GM19438 (cell line): ENCODE measurements at regions not wholly inside any gene's neighbourhood (a gene's known extent, or its start where the extent isn't known, plus 50 kb on each side); places are given as distances from the start of the nearest gene placed in this dataset.
"Not testable (repeated sequence)": the region's sequence is repeated elsewhere in the genome, so short reads cannot be mapped to it uniquely, and the experiment has no call there.

ENCODE experiments used
- ATAC-seq: cut with Tn5 transposase; IDR thresholded peaks from one replicate; pipeline ENCODE4 v1.9.1; 2021; ENCODE audit warnings: low read depth; ENCODE audit not compliant: unreplicated experiment

DNA sequence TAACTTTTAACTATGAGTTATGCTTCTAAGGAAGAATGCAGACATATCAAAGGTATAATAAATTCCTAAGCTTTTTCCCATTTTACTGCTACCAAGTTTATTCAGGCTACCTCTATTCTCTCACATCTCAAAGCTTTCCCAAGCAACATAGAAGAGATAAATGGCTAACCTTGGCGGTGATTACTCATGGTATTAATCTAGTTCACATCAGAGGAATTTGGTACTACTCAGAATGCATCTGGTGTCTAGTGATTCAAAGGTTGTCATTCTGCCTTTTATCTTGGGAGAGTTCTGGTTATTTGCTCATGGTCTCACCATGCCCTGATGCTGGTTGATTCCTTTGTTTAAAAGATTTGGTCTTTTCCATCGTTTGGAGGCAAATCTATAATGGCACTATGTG lies 182.7 kb downstream of the TAF11L14 start:
- no peak for ATAC-seq

GRCh38 chr5:17817990-17818389 lies 183.7 kb downstream of the TAF11L14 start:
- no peak for ATAC-seq

- no peak for ATAC-seq
These were observed 185.5 kb downstream of the TAF11L14 start for GRCh38 chr5:17819783-17820182.

GRCh38 chr5:17828681-17829080 lies 194.4 kb downstream of the TAF11L14 start:
- no peak for ATAC-seq

DNA sequence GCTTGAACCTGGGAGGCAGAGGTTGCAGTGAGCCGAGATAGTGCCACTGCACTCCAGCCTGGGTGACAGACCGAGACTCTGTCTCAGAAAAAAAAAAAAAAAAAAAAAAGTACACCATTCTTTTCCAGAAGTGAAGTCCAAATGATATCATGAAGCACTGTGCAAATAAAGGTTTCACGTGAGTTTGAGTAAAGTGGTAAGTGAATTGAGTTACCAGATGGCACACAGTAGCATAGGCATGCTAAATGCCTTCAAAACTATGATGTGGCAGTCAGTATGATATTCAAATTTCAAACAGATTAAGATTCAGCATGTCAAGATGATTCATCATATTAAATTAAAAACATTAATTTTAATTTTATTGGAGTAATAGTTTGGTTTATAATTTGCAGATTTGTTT lies 195.2 kb downstream of the TAF11L14 start:
- ATAC-seq, result no peak

DNA sequence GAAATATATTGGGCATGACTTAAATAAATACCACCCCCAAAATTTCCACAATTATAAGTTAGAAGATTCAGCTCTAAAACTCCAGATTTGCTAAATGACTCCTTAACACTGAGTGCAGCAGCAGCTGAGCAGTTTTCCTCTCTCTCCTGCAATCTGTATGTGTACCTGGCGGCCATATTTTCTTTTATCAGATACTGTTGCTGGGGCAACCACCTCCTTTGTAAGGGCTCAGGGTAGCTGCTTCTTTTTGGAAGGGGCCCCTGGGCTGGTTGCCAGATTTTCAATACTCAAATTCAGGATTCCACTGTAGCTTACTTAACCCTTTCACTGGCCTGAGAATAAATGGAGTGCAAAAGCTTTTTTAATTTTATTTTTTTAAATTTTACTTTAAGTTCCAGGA lies 197.0 kb downstream of the TAF11L14 start:
- ATAC-seq, result no peak

GRCh38 chr5:17832949-17833745 lies 198.9 kb downstream of the TAF11L14 start:
- no peak for ATAC-seq

- no peak for ATAC-seq
These were observed 203.5 kb downstream of the TAF11L14 start for GRCh38 chr5:17837757-17838156.

DNA sequence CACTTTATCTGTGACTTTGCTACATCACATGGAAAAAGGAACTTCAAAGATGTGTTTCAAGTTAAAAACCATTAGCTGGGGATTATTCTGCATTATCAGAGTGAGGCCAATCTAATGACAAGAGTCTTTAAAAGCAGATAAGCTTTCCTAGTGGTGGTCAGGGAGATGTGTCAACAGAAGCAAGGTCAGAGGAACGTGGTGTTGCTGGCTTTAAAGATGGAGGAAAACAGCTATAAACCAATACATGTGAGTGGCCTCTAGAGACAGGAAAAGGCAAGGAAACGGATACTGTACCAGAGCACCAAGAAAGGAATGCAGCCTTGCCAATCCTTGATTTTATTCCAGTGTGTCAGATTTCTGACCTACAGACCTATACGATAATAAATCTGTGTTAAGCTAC lies 204.2 kb downstream of the TAF11L14 start:
- ATAC-seq, result no peak

DNA sequence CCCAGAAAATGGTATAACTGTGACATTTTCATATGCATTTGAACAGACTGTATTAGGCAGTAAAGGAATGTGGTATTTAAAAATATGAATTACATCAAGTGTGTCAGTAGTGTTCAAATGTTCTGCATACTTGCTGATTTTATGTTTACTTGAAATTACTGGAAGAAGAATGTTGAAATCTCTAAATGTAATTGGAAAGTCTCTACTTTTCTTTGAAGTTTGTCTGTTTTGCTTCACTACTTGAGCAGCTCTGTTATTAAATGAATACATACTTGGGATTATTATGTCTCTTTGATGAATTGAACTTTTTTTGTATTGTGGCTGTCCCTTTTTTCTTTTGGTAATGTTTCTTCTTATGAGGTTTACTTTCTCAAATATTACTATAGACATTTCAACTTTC lies 205.6 kb downstream of the TAF11L14 start:
- no peak for ATAC-seq

DNA sequence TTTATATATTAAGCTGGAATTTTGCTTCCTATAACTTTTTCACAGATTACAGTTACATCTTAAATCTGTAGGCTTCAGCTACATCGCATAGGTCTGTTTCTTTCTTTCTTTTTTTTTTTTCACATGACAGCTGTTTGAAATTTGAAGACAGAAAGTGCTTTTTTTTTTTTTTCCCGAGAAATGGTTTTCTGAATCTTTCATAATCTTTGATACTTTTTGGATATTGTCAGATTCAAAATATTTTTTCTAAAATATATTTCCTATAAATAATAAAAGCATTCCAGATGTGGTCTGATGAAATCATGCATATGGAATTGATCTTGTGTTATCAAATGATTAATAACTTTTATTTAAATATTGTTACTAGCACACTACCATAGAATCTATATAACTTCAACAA lies 212.2 kb downstream of the TAF11L14 start:
- no peak for ATAC-seq

DNA sequence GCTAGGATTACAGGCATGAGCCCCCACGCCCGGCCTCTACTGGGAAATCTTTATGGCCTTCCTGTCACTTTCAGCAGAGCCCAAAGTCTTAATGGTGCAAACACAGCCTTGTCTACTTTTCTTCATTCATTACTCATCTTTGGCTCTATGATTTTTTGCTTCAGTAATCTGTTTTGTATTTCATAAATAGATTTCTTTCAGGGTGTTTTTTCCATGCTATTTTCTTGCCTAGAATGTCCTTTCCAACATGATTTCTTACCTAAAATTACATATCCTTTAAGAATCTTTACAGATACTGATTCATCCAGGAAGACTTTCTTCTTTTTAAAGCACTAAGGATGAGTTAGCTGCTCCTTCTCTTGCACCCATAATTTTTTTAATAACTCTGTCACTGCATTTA lies 213.0 kb downstream of the TAF11L14 start:
- ATAC-seq, result no peak

DNA sequence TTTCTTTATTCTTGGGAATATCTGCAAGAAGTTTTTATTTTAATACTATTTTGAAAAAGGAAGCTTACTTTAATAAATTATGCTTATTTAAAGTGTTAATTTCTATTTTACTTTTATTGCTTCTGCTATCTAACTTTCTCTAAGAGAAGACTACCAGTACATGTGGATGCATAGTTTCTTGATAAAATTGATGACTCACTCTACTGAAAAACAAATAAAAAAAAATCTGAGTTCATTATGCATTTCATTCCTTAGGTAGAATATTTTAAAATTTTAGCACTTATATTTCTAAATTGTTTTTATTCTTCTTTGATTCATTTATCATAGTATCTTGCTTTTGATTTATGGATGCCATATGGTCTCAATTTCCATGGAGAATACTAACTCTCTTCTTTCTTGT lies 217.9 kb downstream of the TAF11L14 start:
- no peak for ATAC-seq

GRCh38 chr5:17852740-17853139 lies 218.5 kb downstream of the TAF11L14 start:
- ATAC-seq, result no peak

- ATAC-seq, result no peak
These were observed 220.6 kb downstream of the TAF11L14 start for GRCh38 chr5:17854901-17855300.

GRCh38 chr5:17860660-17861315 lies 226.5 kb downstream of the TAF11L14 start:
- no peak for ATAC-seq

- ATAC-seq, result not testable (repeated sequence)
These were observed 230.6 kb downstream of the TAF11L14 start for GRCh38 chr5:17864903-17865302.

GRCh38 chr5:17865966-17866365 lies 231.7 kb downstream of the TAF11L14 start:
- ATAC-seq, result not testable (repeated sequence)

GRCh38 chr5:17872204-17872603 lies 237.9 kb downstream of the TAF11L14 start:
- ATAC-seq, result no peak

GRCh38 chr5:17878541-17878940 lies 244.3 kb downstream of the TAF11L14 start:
- ATAC-seq, result no peak

GRCh38 chr5:17879276-17879675 lies 245.0 kb downstream of the TAF11L14 start:
- no peak for ATAC-seq

GRCh38 chr5:17880869-17881268 lies 246.6 kb downstream of the TAF11L14 start:
- ATAC-seq, result no peak
